ENCODE measurements at regions not wholly inside any gene's neighbourhood (a gene's known extent, or its start where the extent isn't known, plus 50 kb on each side); places are given as distances from the start of the nearest gene placed in this dataset.

DNA sequence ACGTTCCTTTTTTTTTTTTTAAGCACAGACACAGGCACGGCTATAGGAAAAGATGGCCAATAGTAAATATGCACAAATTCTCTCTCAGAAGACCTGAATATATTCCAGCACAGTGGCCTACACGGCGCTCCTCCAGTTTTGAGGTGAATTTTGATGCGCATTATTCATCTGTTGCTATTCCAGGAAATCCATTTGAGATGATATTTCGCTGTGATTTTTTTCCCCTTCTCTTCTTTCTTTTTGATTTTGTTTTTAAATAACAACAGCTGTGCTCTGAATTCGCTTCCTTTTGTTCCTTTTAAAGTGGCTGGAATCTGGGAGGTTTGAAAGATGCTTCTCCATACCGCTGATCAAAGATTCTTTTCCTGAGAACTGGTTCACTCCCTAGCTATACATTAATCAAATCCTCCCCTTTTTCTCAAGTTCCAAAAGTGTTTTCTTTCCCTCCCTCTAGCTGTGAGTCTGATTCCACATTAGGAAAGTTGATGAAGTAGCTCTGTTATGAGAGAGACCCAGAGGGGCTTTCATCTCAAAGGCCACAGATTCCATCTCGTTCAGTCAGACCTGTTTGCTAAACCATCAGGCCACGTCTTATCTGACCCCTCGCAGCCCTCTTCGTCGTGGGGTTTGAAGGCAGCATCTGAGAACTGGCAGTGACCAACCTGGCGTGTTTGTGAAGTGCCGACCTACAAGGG, 602.7 kb upstream of the NRP1 start:
- no peak for TF ChIP-seq CTCF (optimal IDR thresholded peaks at IDR 0.05 in 1 of 3, IDR thresholded peaks at IDR 0.05 in 1 of 3, conservative IDR thresholded peaks at IDR 0.05 in 1 of 3; ENCODE audit: extremely low read depth in 1 of 3, insufficient read depth in 2 of 3, low read length in 3 of 3)
- no peak for TF ChIP-seq EZH2 (IDR thresholded peaks at IDR 0.05; ENCODE audit: low read length)

Measured in keratinocyte (primary cell).